Activated CD4-positive, alpha-beta memory T cell treated with anti-CD3 and anti-CD28 coated beads, Interleukin-2, amount 10 ng/mL, durations not matched to agents 7 days and 5 days (primary cell): ENCODE measurements at regions not wholly inside any gene's neighbourhood (a gene's known extent, or its start where the extent isn't known, plus 50 kb on each side); places are given as distances from the start of the nearest gene placed in this dataset.
"Not testable (repeated sequence)": the region's sequence is repeated elsewhere in the genome, so short reads cannot be mapped to it uniquely, and the experiment has no call there.

ENCODE experiments used
- CTCF ChIA-PET: fragments of 350-600 bp; sonication (Branson Sonifier 250); formaldehyde crosslinking; loops from one replicate; lab custom pipeline; 2021; ENCODE audit warnings: antibody characterized with exemption, inconsistent platforms; lab: Charles Lee
- POLR2A ChIA-PET: fragments of 350-600 bp; sonication (Branson Sonifier 250); formaldehyde crosslinking; loops from one replicate; lab custom pipeline; 2021; ENCODE audit warnings: antibody characterized with exemption; lab: Charles Lee
- DNase-seq: peaks from one replicate; pipeline ENCODE4 v3.0.0-alpha.2; 2020
- H3K27ac Mint-ChIP-seq: one replicate; pipeline ENCODE4 v1.8.0; 2021; ENCODE audit warnings: mild to moderate bottlenecking, mixed read lengths
- H3K27me3 Mint-ChIP-seq: one replicate; pipeline ENCODE4 v1.8.0; 2021; ENCODE audit warnings: mixed read lengths
- H3K36me3 Mint-ChIP-seq: one replicate; pipeline ENCODE4 v1.8.0; 2021; ENCODE audit warnings: low read depth, mixed read lengths
- H3K4me1 Mint-ChIP-seq: one replicate; pipeline ENCODE4 v1.8.0; 2021; ENCODE audit warnings: mixed read lengths
- H3K4me3 Mint-ChIP-seq: one replicate; pipeline ENCODE4 v1.8.0; 2021; ENCODE audit warnings: mild to moderate bottlenecking, mixed read lengths
- H3K9me3 Mint-ChIP-seq: one replicate; pipeline ENCODE4 v1.8.0; 2021; ENCODE audit warnings: mixed read lengths

DNA sequence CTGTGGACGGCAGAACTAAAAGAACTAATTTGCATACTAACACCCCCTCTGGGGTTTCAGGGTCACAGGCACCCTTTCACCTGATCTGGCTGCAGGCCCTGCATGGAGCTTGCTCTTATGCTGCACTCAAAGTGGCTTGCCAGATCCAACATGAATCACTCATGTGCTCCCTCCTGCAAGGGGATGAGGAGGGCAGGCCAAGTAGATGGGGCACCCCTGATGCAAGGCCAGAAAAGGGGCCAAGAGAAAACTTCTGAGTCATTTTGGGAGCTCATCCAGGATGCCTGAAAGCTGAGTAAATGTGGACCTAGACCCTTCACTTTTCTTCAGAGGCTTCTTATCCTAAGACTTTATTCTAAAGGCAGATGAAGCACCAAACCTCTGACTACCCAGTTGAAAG is 558.5 kb upstream of the PTGER4 start:
- POLR2A ChIA-PET, result no interaction called here
- no peak overlapping the region for H3K4me3 Mint-ChIP-seq
- no peaks in the 10 kb centered on the region for H3K27me3 Mint-ChIP-seq
- no peak overlapping the region for H3K27ac Mint-ChIP-seq
- H3K9me3 Mint-ChIP-seq, result peaks cover 32% of the 10 kb centered on the region
- DNase-seq, result no peak
- H3K4me1 Mint-ChIP-seq, result no peaks in the 10 kb centered on the region
- CTCF ChIA-PET, result no interaction called here
- H3K36me3 Mint-ChIP-seq, result peaks cover 17% of the 10 kb centered on the region

DNA sequence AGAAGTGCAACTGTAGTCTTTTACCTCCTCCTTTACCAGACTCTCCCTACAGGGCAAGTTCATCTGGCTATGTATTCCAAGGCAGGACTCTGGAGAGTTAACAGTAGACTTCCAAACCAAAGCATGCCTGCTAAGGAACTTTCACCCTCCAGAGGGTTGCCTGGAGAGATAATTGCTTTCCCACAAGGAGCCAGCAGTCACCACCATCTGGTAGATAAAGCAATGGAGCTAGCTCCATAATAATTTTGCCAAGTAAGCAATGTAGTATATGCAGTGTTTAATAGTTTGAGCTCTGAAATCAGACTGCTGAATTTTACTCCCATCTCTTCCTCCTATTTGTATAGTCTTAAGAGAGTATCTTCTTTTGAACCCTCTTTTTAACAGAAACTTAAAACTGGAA is 566.8 kb upstream of the PTGER4 start:
- no peak for DNase-seq
- ChIA-PET POLR2A (no interaction called here), CTCF (no interaction called here)
- H3K36me3 Mint-ChIP-seq, result no peaks in the 10 kb centered on the region
- H3K27me3 Mint-ChIP-seq, result peaks cover 2% of the 10 kb centered on the region
- H3K4me3 Mint-ChIP-seq, result no peak overlapping the region
- peaks cover 9% of the 10 kb centered on the region for H3K9me3 Mint-ChIP-seq
- H3K4me1 Mint-ChIP-seq, result no peaks in the 10 kb centered on the region
- no peak overlapping the region for H3K27ac Mint-ChIP-seq

DNA sequence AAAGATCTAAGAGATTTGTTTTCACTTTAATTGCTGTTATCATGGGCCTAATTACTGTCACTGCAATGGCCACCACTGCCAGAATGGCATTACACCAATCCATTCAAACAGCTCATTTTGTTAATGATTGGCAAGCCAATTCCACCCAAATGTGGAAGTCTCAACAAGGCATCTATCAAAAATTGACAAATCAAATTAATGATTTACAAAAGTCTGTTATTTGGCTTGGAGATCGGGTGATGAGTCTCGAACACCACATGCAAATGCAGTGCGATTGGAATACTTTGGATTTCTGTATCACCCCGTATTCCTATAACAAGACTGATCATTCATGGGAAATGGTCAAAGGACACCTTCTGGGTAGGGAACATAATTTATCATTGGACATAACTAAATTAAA is 568.7 kb upstream of the PTGER4 start:
- POLR2A ChIA-PET, H3K4me3 Mint-ChIP-seq, DNase-seq, CTCF ChIA-PET, H3K27me3 Mint-ChIP-seq, H3K36me3 Mint-ChIP-seq, H3K4me1 Mint-ChIP-seq, H3K27ac Mint-ChIP-seq: not testable (repeated sequence)
- H3K9me3 Mint-ChIP-seq, result peaks cover 11% of the 10 kb centered on the region

DNA sequence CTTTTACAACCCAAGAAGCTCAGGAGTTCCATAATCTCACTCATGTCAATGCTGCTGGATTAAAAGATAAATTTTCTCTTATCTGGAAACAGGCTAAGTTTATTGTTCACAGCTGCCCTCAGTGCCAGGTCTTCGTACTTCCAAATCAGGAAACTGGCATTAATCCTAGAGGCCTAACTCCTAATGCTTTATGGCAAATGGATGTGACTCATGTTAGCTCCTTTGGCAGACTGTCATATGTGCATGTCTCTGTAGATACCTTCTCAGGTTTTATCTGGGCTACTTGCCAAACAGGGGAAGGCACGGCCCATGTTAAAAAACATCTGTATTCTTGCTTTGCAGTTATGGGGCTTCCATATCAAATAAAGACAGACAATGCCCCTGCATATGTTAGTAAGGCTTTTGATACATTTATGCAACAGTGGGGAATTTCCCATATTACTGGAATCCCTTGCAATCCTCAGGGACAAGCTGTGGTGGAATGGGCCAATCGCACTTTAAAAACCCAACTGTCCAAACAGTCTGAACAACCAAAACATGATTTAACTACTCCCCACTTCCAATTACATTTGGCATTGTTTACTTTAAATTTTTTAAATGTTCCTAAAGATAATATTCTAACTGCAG is 570.8 kb upstream of the PTGER4 start:
- POLR2A ChIA-PET, result not testable (repeated sequence)

DNA sequence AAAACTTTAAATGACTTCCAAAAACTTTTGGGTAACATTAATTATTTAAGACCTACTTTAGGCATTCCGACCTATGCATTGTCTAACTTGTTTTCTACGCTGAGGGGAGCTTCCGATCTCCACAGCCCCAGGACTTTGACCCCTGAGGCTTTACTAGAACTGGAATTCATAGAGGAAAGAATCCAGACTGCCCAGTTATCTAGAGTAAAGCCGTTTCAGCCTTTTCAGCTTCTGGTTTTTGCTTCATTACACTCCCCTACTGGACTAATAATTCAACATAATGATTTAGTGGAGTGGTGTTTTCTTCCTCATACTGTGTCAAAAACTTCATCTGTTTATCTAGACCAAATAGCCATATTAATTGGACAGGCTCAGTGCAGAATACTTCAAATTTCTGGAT is 571.9 kb upstream of the PTGER4 start:
- H3K4me3 Mint-ChIP-seq, CTCF ChIA-PET, H3K27ac Mint-ChIP-seq, H3K36me3 Mint-ChIP-seq, H3K27me3 Mint-ChIP-seq, H3K4me1 Mint-ChIP-seq, POLR2A ChIA-PET, DNase-seq: not testable (repeated sequence)
- peaks cover 27% of the 10 kb centered on the region for H3K9me3 Mint-ChIP-seq

More for the DNA sequence above, 570.8 kb upstream of the PTGER4 start:
- H3K4me3 Mint-ChIP-seq, DNase-seq, H3K4me1 Mint-ChIP-seq, CTCF ChIA-PET, H3K36me3 Mint-ChIP-seq, H3K27ac Mint-ChIP-seq, H3K27me3 Mint-ChIP-seq: not testable (repeated sequence)
- peaks cover 20% of the 10 kb centered on the region for H3K9me3 Mint-ChIP-seq

DNA sequence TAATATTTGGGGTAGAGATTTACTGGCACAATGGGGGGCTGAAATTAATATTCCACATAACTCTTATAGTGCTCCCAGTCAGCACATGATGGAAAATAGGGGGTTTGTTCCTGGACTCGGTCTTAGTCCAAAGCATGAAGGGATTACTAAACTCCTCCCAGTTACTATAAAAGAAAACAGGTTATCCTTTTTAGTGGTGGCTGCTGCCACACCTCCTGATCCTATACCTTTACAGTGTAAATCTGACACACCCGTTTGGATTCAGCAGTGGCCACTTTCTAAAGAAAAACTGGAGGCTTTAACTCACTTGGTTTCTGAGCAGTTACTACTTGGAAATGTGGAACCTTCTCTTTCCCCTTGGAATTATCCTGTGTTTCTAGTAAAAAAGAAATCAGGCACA is 572.9 kb upstream of the PTGER4 start:
- Mint-ChIP-seq H3K4me3 (no peak overlapping the region), H3K27ac (no peak overlapping the region), H3K4me1 (no peaks in the 10 kb centered on the region), H3K36me3 (peaks cover 11% of the 10 kb centered on the region), H3K9me3 (peaks cover 29% of the 10 kb centered on the region), H3K27me3 (no peaks in the 10 kb centered on the region)
- CTCF ChIA-PET, result no interaction called here
- DNase-seq, result no peak
- POLR2A ChIA-PET, result no interaction called here

DNA sequence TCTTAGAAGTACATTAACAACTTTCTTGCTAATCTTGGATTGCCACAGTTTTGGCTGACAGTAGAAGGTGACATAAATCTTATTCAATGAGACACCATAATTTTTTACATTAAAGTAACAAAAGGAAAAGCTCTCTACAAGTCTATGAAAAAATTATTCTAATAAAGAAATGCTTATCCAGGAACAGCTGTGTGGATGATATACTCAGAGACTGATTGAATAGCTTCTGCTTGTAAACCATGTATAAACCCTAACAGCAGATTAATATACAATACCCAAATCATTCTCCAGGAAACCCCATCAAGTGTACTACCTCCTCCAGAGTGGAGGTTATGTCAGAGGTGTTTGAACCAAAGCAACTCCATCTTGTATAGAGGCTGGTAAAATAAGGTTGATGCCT is 581.4 kb upstream of the PTGER4 start:
- peaks cover 3% of the 10 kb centered on the region for H3K36me3 Mint-ChIP-seq
- no peaks in the 10 kb centered on the region for H3K4me1 Mint-ChIP-seq
- H3K4me3 Mint-ChIP-seq, result no peak overlapping the region
- H3K27ac Mint-ChIP-seq, result no peak overlapping the region
- peaks cover 8% of the 10 kb centered on the region for H3K9me3 Mint-ChIP-seq
- ChIA-PET POLR2A (no interaction called here), CTCF (no interaction called here)
- DNase-seq, result no peak
- no peaks in the 10 kb centered on the region for H3K27me3 Mint-ChIP-seq

DNA sequence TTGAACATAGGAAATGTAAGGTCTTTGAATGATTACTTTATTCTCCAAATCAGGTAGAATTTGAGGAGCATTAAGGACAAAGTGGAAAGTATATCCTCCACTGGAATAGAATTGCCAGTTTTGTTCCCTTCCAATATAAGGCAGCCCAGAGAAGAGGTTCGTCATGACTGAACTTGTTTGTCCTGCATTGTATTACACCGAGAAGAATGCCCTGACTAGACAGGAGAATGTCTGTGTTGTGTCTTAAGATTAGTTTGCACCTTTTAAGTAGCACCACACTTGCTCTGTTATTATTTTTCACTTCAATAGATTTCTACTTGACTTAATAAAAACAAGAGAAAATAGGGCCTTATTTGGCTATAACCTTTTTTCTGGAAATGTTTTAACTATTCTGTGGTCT is 586.2 kb upstream of the PTGER4 start:
- Mint-ChIP-seq H3K4me3 (no peak overlapping the region), H3K27me3 (no peaks in the 10 kb centered on the region), H3K36me3 (no peaks in the 10 kb centered on the region), H3K4me1 (no peaks in the 10 kb centered on the region), H3K27ac (no peak overlapping the region), H3K9me3 (peaks cover 15% of the 10 kb centered on the region)
- ChIA-PET CTCF (no interaction called here), POLR2A (no interaction called here)
- DNase-seq, result no peak

DNA sequence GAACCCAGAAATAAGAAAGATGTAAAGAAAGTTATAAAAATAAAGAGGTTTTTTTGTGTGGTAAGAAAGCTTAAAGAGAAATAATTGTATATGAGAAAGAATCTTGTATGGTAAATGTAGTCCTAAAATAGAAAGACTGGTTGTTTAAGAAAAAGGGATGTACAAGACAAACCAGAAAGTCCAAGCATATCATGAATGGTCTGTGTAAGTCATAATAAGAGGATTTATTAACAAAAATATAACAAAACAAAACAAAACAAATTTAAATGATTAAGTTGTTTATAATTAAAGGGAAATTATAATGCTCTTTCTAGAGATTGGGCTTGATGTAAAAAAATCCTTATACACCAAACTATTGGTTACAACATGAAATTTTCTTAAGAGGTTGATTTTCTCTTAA is 590.4 kb upstream of the PTGER4 start:
- H3K4me3 Mint-ChIP-seq, result no peak overlapping the region
- H3K4me1 Mint-ChIP-seq, result no peaks in the 10 kb centered on the region
- ChIA-PET CTCF (no interaction called here), POLR2A (no interaction called here)
- no peak overlapping the region for H3K27ac Mint-ChIP-seq
- peaks cover 19% of the 10 kb centered on the region for H3K9me3 Mint-ChIP-seq
- no peaks in the 10 kb centered on the region for H3K27me3 Mint-ChIP-seq
- H3K36me3 Mint-ChIP-seq, result no peaks in the 10 kb centered on the region
- DNase-seq, result no peak

DNA sequence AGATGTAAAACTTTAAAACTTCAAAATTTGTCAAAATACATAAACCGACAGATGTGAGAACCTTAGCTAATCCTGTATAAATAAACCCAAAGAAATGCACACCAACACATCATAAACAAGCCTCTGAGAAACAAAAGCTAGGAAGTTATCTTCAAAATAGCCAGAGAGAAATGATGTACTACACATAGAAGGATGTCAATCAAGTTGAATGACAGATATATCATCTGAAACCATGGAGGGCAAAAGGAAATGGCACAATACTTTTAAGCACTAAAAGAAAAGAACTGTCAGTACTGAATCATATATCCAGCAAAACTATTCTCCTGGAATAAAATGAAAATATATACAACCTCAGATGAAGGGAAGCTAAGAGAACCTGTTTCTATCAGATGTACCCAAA is 595.1 kb upstream of the PTGER4 start:
- ChIA-PET CTCF (no interaction called here), POLR2A (no interaction called here)
- Mint-ChIP-seq H3K36me3 (no peaks in the 10 kb centered on the region), H3K4me3 (no peak overlapping the region), H3K27ac (no peak overlapping the region), H3K4me1 (no peaks in the 10 kb centered on the region), H3K27me3 (peaks cover 1% of the 10 kb centered on the region), H3K9me3 (peaks cover 7% of the 10 kb centered on the region)
- no peak for DNase-seq

DNA sequence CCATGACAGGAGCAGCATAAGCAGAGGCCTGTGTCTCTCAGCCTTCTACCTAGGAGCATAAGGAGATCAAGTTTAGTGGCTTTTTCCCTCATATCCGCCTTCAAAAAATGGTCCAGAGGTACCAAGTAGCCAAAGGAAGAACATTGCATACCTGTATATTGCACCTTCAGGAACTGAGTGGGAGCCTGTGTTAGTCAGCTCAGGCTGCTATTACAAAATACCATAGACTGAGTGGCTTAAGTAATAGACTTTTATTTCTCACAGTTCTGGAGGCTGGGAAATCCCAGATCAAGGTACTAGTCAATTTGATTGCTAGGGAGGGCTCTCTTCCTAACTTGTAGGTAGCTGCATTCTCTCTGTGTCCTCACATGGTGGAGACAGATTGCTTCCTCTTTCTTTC is 597.4 kb upstream of the PTGER4 start:
- CTCF ChIA-PET, result no interaction called here
- H3K4me1 Mint-ChIP-seq, result no peaks in the 10 kb centered on the region
- POLR2A ChIA-PET, result no interaction called here
- peaks cover 4% of the 10 kb centered on the region for H3K9me3 Mint-ChIP-seq
- DNase-seq, result no peak
- no peaks in the 10 kb centered on the region for H3K36me3 Mint-ChIP-seq
- H3K27ac Mint-ChIP-seq, result no peak overlapping the region
- no peak overlapping the region for H3K4me3 Mint-ChIP-seq
- H3K27me3 Mint-ChIP-seq, result peaks cover 1% of the 10 kb centered on the region

DNA sequence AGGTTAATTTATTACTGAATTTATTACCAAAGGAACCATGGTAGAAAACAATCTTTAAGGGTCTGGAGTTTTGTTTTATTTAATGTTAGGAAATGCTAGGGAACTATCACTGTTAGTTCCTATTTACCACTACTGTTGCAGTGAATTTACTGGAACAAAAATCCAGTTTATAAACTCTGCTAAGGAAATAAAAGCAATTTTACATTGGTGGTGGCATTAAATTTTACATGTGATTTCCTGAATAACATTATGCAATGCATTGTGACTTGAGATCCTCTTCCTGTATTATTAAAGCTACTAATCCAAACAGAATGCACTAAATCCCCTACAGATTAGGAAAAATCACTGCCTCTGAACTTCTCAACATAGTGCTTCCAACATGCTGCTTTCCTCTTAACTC is 599.5 kb upstream of the PTGER4 start:
- Mint-ChIP-seq H3K36me3 (no peaks in the 10 kb centered on the region), H3K4me3 (no peak overlapping the region), H3K9me3 (peaks cover 4% of the 10 kb centered on the region), H3K27me3 (peaks cover 1% of the 10 kb centered on the region), H3K27ac (no peak overlapping the region), H3K4me1 (no peaks in the 10 kb centered on the region)
- POLR2A ChIA-PET, result interaction anchor here (0.6 kb wide), 1 partner anchor 36 kb away, joined by 3 read pairs; no protein-coding TSS in a partner anchor
- CTCF ChIA-PET, result no interaction called here
- no peak for DNase-seq

DNA sequence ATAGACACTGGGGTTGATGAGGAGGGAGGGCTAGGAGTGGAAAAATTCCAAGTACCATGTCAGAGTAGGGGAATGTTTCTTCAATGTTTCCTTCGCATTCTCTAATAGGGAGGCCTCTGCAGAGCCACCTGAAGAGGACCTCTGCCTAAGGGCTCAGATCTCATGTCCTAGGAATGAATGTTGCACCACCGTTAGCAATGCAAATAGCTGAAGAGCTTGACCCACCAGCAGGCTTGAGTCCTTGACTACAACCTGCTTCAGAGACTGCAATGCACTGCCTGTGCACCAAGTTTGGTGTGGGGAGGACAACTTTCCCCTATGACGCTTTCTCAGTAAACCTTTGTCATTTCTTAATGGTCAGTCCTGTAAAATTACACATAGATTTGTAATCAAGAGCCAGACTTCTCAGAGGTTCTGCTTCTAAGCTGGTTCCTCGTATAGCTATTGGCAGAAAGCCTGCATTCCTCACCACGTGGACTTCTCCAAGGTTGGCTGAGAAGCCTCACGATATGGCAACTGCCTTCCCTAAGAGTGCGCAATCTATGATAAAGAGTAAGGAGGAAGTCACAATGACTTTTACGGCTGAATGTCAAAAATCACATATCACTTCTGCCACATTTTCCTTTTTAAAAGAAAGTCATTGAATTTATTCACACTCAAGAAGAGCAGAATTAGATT is 600.7 kb upstream of the PTGER4 start:
- H3K4me1 Mint-ChIP-seq, result no peaks in the 10 kb centered on the region
- peaks cover 1% of the 10 kb centered on the region for H3K27me3 Mint-ChIP-seq
- CTCF ChIA-PET, result no interaction called here
- POLR2A ChIA-PET, result no interaction called here
- no peak overlapping the region for H3K4me3 Mint-ChIP-seq
- H3K27ac Mint-ChIP-seq, result no peak overlapping the region
- no peaks in the 10 kb centered on the region for H3K9me3 Mint-ChIP-seq
- no peak for DNase-seq
- H3K36me3 Mint-ChIP-seq, result no peaks in the 10 kb centered on the region

DNA sequence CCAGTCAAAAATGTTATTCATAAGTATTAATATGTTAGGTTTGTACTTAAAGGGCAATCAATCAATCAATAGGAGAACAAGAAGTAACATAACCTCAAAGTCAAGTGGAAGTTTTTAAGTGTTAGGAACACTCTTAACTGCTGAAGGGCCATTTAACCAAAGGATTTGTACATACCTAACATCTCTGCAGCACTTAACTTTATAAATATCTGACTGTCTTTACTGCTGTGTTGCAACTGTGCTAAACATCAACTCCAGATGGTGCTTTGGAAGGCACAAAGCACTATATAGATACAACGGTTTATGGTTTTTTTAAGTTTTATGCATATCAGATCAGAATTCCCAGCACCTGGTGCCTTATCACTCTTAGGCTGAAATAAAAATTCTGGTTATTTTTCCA is 604.9 kb upstream of the PTGER4 start:
- Mint-ChIP-seq H3K4me3 (no peak overlapping the region), H3K27me3 (no peaks in the 10 kb centered on the region), H3K4me1 (no peaks in the 10 kb centered on the region), H3K27ac (no peak overlapping the region), H3K9me3 (no peaks in the 10 kb centered on the region), H3K36me3 (no peaks in the 10 kb centered on the region)
- POLR2A ChIA-PET, result no interaction called here
- CTCF ChIA-PET, result no interaction called here
- no peak for DNase-seq
